Retina (tissue), 1 donor: ENCODE measurements at regions not wholly inside any gene's neighbourhood (a gene's known extent, or its start where the extent isn't known, plus 50 kb on each side); places are given as distances from the start of the nearest gene placed in this dataset.
A peak's percentile ranks its signal among the peaks of the same experiment; 100 is the strongest.

ENCODE experiments used
- DNase-seq: peaks from one replicate; pipeline ENCODE4 v3.0.0-alpha.2; 2016

DNA sequence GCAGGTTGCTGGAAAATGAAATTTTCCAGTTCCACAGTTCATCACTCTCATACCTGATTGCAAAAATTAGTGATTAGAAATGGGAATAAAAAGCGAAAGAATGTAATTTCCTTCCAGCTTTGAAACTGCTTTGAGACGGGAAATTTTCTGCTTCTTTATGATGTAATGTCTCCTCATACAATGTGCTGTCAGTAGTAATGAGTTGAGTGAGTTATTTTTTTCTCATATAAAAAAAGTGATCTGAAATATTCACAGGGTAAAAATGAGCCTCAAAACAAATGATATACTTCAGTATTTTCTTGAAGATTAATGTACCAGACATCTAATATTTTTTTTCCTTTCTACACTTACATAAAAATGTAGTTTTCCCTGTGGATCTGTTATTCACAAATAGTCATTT is 179.1 kb upstream of the FAT4 start:
- DNase-seq = no peak

- DNase-seq = no peak
Observed at GRCh38 chr4:125132729-125133128, 182.0 kb upstream of the FAT4 start.

DNA sequence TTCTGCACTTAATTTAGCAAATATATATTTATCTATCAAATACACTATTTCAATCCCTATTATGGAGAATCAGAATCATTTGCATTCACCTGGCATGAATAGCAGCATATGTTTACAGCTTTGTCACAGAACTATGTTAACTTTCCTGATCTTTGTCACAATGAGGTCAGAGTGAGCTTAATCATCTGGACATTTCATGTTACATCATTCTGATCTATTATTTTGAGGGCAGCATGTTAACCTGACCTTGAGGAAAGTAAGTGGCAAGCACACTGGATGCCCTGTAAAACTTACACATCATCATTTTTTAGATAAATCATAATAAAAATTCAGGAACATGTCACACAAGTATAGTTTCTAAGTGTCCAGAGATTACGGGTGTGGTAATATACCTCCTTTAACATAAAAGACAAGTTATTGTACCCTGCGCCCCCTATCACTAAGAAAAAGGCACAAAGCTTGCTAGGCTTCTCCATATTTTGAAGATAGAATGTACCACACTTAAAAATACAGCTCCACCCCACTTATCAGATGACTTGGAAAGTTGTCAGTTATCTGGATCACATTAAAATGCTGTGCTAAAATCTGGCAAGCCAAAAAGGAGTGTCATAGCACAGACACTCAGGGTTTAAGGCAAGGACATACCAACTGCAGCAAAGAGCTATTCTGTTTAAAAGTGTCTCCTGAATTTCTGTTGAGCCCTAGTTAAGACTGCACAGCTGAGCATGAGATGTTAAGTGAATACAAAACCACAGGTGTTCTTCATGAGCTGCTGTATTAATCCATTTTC is 182.7 kb upstream of the FAT4 start:
- no peak for DNase-seq

- no peak for DNase-seq
Observed at GRCh38 chr4:125125276-125125675, 189.5 kb upstream of the FAT4 start.

DNA sequence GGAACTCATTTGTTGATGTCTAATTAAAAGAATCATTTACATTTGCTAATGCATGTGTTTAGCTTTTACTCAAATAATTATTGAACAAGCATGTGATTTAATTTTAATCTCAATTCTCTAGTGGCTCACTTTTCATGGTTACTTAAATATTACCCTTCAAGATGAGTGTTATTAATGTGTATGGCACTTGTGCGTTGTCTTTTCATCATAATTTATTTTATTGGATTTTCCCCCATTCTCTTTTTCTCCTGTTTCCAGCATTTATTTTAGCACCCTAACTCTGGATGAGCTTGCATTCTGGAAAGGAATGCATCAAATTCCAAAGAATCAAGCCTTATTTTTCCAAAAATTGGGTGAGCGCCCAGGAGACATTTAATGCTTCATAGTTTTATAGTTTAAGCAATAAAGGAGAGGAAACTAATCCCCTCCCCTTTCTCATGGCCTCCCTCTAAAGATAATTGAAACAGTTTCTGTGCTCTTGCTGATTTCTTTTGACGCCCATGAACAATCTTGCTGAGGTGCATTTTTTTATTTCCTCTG is 191.1 kb upstream of the FAT4 start:
- DNase-seq = no peak

DNA sequence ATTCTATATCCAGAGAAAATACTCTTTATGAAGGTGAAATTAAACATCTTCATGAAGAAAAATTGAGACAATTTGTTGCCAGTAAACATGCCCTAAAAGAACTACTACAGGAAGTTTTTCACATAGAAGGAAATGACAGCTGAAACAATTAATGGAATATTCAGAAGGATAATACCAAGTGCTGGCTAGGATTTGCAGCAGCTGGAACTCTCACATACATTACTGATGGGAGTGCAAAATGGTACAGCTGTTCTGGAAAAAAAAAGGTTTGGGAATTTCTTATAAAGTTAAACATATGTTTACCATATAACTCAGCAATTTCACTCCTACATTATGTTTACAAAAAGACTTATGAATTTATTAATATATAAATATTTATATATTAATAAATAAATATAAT is 193.2 kb upstream of the FAT4 start:
- DNase-seq = no peak

- no peak for DNase-seq
Observed at GRCh38 chr4:125116431-125116830, 198.3 kb upstream of the FAT4 start.

DNA sequence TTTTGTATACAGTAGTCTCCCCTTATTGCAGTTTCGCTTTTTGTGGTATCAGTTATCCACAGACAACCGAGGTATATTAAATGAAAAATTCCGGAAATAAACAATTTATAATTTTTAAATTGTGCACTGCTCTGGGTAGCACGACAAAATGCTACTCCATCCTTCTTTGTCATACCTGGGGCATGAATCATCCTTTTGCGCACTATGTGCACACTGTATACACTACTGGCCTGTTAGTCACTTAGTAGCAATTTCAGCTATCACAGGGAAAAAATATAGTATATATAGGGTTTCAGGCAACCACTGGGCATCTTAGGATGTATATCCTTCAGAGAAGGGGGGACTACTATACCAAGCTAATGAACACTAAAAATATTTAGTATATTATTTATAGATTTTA is 198.8 kb upstream of the FAT4 start:
- DNase-seq = no peak

DNA sequence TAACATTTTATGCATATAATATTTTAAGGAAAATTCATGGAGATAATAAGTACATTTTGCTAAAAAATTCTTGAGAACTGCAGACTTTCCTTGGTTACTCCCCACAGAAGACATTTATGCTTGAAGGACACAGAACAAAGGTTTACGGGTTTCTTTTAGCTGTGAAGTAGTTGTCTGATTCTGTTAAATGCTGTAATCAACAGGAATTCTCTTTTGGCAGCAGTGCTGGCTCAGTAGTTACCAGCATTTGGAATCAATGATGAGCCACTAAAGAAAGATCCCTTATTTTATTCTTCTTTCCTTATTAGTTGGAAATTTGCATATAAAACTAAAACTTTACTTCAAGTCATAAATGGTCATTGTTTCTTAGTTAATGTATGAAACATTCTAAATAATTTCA is 199.3 kb upstream of the FAT4 start:
- DNase-seq = no peak

DNA sequence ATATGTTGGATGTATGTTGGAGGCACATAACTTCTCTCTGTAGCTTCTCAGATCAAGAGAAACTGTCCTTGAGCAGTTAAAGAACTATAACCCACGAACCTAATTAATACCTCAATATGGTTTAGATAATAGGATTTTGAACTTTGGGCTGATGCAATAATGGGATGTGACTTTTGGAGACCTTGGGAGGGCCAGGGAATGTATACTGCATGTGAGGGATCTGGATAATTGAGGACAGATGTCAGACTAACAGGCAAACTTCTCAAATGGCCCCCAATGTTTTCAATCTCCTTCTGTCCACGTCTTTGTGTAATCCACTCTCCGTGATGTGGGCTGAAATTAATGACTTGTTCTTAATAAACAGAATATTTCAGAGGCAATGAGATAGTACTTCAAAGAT is 202.2 kb upstream of the FAT4 start:
- DNase-seq = no peak

DNA sequence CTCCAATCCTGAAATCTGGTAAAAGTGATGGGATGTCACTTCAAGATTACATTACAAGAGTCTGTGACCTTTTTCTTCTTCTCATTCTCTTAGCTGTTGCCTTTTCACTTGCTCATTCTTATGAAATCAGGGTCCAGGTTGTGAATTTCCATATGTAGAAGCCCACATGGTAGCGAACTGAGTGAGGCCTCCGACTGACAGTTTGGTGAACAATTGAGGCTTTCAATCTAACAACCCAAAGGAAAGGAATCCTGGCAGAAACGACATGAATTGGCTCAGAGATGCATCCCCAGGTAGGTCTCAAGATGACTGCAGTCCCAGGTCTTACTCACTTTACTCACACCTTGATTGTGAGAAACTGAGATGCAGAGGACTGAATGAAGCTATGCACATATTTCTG is 203.4 kb upstream of the FAT4 start:
- DNase-seq = no peak

GRCh38 chr4:125105561-125105960 is 209.2 kb upstream of the FAT4 start:
- no peak for DNase-seq

DNA sequence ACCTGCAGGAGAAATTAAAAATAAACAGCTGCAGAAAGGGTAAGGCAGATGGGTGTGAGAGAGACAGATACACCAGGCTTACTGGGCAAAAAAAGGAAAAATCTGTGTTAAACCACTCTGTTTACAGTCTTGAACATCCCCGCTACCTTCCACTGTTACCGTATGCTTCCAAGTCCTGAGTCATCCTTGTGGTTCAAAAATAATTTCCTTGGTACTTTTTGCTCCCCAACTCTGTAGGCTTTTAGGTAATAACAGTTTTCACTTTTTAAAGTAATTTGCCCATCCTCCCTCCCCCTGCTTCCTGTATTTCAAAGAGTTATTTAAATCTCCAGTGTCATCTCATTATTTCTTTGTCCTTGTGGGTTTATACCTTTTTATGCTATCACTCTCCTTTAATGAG is 210.1 kb upstream of the FAT4 start:
- no peak for DNase-seq

- no peak for DNase-seq
Observed at GRCh38 chr4:125101719-125102118, 213.0 kb upstream of the FAT4 start.

GRCh38 chr4:125097729-125098128 is 217.0 kb upstream of the FAT4 start:
- DNase-seq = no peak

DNA sequence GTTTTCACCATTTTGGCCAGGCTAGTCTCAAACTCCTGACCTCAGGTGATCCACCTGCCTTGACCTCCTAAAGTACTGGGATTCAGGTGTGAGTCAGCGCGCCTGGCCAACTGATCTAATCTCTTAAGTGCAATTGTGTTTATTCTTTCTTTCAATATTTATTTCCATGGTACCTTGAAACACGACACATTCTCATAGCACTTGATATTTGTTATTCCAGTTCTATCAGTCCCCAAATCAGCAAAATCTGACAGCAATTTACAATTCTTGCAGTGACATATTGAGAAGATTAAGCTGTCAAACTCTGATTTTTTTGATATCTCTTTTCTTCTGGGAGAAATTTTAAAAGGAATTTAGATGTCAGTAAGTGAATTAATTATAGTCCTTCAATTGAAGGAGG is 218.1 kb upstream of the FAT4 start:
- no peak for DNase-seq

GRCh38 chr4:125091541-125091940 is 223.2 kb upstream of the FAT4 start:
- DNase-seq = no peak

- no peak for DNase-seq
Observed at GRCh38 chr4:125091101-125091500, 223.7 kb upstream of the FAT4 start.

DNA sequence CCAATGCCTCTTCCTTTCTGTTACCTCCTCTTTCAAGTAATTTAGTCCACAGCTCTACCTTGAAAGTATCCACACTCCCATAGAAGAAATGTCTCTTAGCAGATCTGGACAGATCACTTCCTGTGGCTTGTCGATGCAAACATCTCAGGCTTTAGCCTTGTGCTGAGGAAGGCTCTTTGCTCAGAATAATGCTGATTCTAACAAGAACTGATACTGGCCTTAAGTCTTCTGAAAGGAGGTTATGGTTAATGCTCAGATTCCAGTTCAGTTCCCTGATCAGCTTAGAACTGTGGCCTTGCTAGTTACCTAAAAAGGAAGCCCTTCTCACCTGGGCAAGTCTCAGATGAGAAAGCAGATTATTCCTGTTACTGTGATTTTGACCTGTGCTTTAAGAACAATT is 230.1 kb upstream of the FAT4 start:
- DNase-seq = peak; percentile 26

- no peak for DNase-seq
Observed at GRCh38 chr4:125082729-125083417, 231.9 kb upstream of the FAT4 start.

DNA sequence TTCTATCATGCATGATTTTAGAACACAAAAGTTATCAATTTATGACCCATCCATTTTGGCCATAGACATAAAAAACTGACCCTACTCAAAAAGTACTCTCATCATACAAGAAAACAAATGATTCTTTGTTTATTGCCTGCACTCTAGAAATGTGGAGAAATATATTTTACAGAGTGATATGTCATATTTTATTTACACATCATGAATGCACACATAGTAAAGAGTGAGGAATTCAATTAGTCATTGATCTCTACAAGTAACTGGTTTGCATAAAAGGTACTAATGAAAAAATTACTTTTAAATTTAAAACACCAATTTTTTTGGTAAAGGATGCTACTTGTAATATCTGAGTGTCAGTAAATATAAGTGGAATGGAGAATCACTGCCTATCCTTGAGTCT is 242.5 kb upstream of the FAT4 start:
- DNase-seq = no peak

- peak; percentile 35 for DNase-seq
Observed at GRCh38 chr4:125070861-125071260, 243.9 kb upstream of the FAT4 start.

DNA sequence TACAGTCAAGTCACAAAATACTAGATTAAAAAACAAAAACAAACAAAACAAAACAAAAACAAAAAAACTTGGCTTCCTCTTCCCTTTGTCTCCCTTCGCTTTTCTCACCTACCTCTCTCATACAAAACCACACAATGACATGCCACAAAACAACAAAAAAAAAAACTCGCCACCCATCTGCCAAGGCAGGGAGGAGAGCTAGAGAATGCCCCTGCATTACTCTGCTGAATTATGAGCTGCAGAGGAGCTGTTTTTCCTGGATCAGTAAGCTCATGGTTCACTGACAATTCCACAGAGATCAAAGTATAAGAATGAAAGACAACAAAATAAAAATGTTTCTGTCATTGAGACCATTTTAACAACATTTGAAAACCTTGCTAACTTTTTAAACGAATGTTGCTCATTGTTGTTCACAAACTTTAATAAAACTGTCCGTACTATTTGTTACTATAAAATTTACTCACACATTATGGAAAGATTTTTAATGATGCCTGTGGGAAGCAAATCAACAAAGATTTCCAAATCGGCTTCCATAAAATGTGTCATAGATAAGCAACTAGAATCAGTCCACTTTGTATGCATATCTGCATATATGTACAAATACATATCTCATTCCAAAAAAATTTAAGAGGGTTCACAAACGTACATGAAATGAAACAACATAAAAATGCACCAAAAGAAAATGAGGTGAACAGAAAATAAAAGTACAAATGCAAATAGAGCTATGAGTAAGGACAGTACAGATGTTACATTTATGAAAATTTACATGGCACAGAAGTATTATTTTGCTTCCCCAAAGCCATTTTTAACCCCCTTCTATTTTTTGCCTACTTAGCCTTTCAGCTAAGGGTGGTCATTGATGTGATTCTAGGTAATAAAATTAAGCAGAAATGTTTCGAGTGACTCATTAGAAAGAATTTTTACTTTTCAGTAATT is 252.4 kb upstream of the FAT4 start:
- no peak for DNase-seq
